IMR-90 (cell line): ENCODE measurements at regions not wholly inside any gene's neighbourhood (a gene's known extent, or its start where the extent isn't known, plus 50 kb on each side); places are given as distances from the start of the nearest gene placed in this dataset.

ENCODE experiments used
- ATAC-seq: fragments of 200-7000 bp; cut with Tn5 transposase; 2 replicates; pipeline ENCODE4 v1.9.1; 2020; ENCODE audit warnings: low read depth, mild to moderate bottlenecking, moderate library complexity
- BruUV-seq: library from RNA; stranded (reverse); fragments of 400-500 nt; replicated peaks from 2 replicates; lab custom pipeline; 2021; lab: Mats Ljungman, UMichigan
- CTCF ChIA-PET: fragments of 300-600 bp; formaldehyde crosslinking; extraction: SDS; loops from one replicate; lab custom pipeline; 2021; ENCODE audit warnings: antibody characterized with exemption; lab: Yijun Ruan, JAX
- POLR2A ChIA-PET: fragments of 300-600 bp; sonication (Branson Sonifier 250); formaldehyde crosslinking; loops from one replicate; lab custom pipeline; 2022; ENCODE audit warnings: antibody characterized with exemption; ENCODE audit not compliant: unreplicated experiment; lab: Charles Lee
- DNase-seq: peaks from one replicate; pipeline ENCODE4 v3.0.0; 2013
- H2AFZ ChIP-seq: replicated peaks from 2 replicates; pipeline ENCODE3; 2013; ENCODE audit warnings: low read length, mild to moderate bottlenecking; ENCODE audit not compliant: poor library complexity
- H2AK5ac ChIP-seq: 2 replicates; pipeline ENCODE4 v1.6.1; 2013; ENCODE audit warnings: low read depth, low read length, inconsistent platforms
- H2AK9ac ChIP-seq: replicated peaks from 2 replicates; pipeline ENCODE3; 2013; ENCODE audit warnings: mild to moderate bottlenecking, low read depth, low read length, moderate library complexity; ENCODE audit not compliant: poor library complexity
- H2BK120ac ChIP-seq: 2 replicates; pipeline ENCODE4 v1.6.1; 2013; ENCODE audit warnings: low read depth, low read length, inconsistent platforms
- H2BK15ac ChIP-seq: 3 replicates; pipeline ENCODE4 v1.6.1; 2013; ENCODE audit warnings: low read depth, low read length, inconsistent platforms
- H2BK20ac ChIP-seq: 2 replicates; pipeline ENCODE4 v1.6.1; 2013; ENCODE audit warnings: low read depth, mild to moderate bottlenecking, inconsistent platforms, low read length, moderate library complexity
- H2BK5ac ChIP-seq: 2 replicates; pipeline ENCODE4 v1.6.1; 2013; ENCODE audit warnings: mild to moderate bottlenecking, low read depth, low read length, inconsistent platforms; ENCODE audit not compliant: poor library complexity, severe bottlenecking
- H3K14ac ChIP-seq: replicated peaks from 2 replicates; pipeline ENCODE4 v1.6.1; 2013; ENCODE audit warnings: low read depth, low read length, inconsistent platforms
- H3K18ac ChIP-seq: 2 replicates; pipeline ENCODE4 v1.6.1; 2013; ENCODE audit warnings: low read depth, low read length, control low read depth
- H3K23ac ChIP-seq: 2 replicates; pipeline ENCODE4 v1.6.1; 2013; ENCODE audit warnings: low read depth, low read length, inconsistent platforms
- H3K27ac ChIP-seq: 2 replicates; pipeline ENCODE4 v1.5.1; 2013; ENCODE audit warnings: mild to moderate bottlenecking, control low read depth, low read length; ENCODE audit not compliant: insufficient read depth
- H3K27me3 ChIP-seq: 2 replicates; pipeline ENCODE4 v1.6.1; 2013; ENCODE audit warnings: low read length; ENCODE audit not compliant: control insufficient read depth, insufficient read depth
- H3K36me3 ChIP-seq: 2 replicates; pipeline ENCODE4 v1.6.1; 2013; ENCODE audit warnings: low read length, mixed read lengths; ENCODE audit not compliant: control insufficient read depth, insufficient read depth
- H3K4ac ChIP-seq: 2 replicates; pipeline ENCODE4 v1.6.1; 2013; ENCODE audit warnings: low read depth, low read length, inconsistent platforms
- H3K4me1 ChIP-seq: 2 replicates; pipeline ENCODE4 v1.6.1; 2013; ENCODE audit warnings: low read length, mixed read lengths; ENCODE audit not compliant: control insufficient read depth, insufficient read depth
- H3K4me2 ChIP-seq: 2 replicates; pipeline ENCODE4 v1.6.1; 2013; ENCODE audit warnings: low read depth, mild to moderate bottlenecking, control low read depth, low read length, moderate library complexity
- H3K4me3 ChIP-seq: 2 replicates; pipeline ENCODE4 v1.5.1; 2013; ENCODE audit warnings: low read depth, mild to moderate bottlenecking, control low read depth, low read length, moderate library complexity; ENCODE audit not compliant: insufficient read depth
- H3K56ac ChIP-seq: 2 replicates; pipeline ENCODE4 v1.6.1; 2013; ENCODE audit warnings: low read length, inconsistent platforms; ENCODE audit not compliant: insufficient read depth; ENCODE audit errors: extremely low read depth
- H3K79me1 ChIP-seq, 2 experiments: 2 replicates each; pipeline ENCODE4 v1.6.1; 2013; ENCODE audit warnings: low read length in 2 of 2, inconsistent platforms in 1 of 2, low read depth in 1 of 2
- H3K9ac ChIP-seq: 2 replicates; pipeline ENCODE4 v1.6.1; 2013; ENCODE audit warnings: low read depth, low read length, control low read depth
- H3K9me1 ChIP-seq: 2 replicates; pipeline ENCODE4 v1.6.1; 2013; ENCODE audit warnings: low read length, inconsistent platforms; ENCODE audit not compliant: insufficient read depth
- H3K9me3 ChIP-seq: 2 replicates; pipeline ENCODE4 v1.6.1; 2013; ENCODE audit warnings: low read length; ENCODE audit not compliant: control insufficient read depth, insufficient read depth
- H4K20me1 ChIP-seq: 2 replicates; pipeline ENCODE4 v1.6.1; 2013; ENCODE audit warnings: low read length, inconsistent platforms; ENCODE audit not compliant: insufficient read depth
- H4K5ac ChIP-seq: 2 replicates; pipeline ENCODE4 v1.6.1; 2013; ENCODE audit warnings: mild to moderate bottlenecking, low read depth, low read length, control low read depth
- H4K8ac ChIP-seq, 2 experiments: 2 replicates each; pipeline ENCODE4 v1.6.1; 2013; ENCODE audit warnings: low read depth in 2 of 2, low read length in 2 of 2, control low read depth in 1 of 2, inconsistent platforms in 1 of 2
- H4K91ac ChIP-seq: 2 replicates; pipeline ENCODE4 v1.6.1; 2013; ENCODE audit warnings: low read depth, low read length, inconsistent platforms; ENCODE audit not compliant: insufficient read depth
- BHLHE40 ChIP-seq: fragments of 150-350 bp; IDR thresholded peaks from 2 replicates; pipeline ENCODE4 v1.6.1; 2016; ENCODE audit warnings: mild to moderate bottlenecking, low read depth, low read length
- CHD1 ChIP-seq: IDR thresholded peaks from 2 replicates; pipeline ENCODE4 v1.6.1; 2012; ENCODE audit warnings: low read depth, low read length, improper control_type of control experiment
- ELK1 ChIP-seq: fragments of 150-350 bp; IDR thresholded peaks from 2 replicates; pipeline ENCODE4 v1.6.1; 2016; ENCODE audit warnings: low read depth, mild to moderate bottlenecking, low read length, moderate library complexity, borderline replicate concordance
- MAZ ChIP-seq: IDR thresholded peaks from 2 replicates; pipeline ENCODE4 v1.6.1; 2012; ENCODE audit warnings: low read depth, mild to moderate bottlenecking, low read length, improper control_type of control experiment, moderate library complexity, borderline replicate concordance
- MXI1 ChIP-seq: IDR thresholded peaks from 2 replicates; pipeline ENCODE4 v1.6.1; 2012; ENCODE audit warnings: low read depth, mild to moderate bottlenecking, low read length, moderate library complexity, borderline replicate concordance
- NFE2L2 ChIP-seq: fragments of 150-350 bp; IDR thresholded peaks from 2 replicates; pipeline ENCODE4 v1.6.1; 2016; ENCODE audit warnings: low read depth, mild to moderate bottlenecking, low read length
- POLR2A ChIP-seq: IDR thresholded peaks from 2 replicates; pipeline ENCODE4 v1.6.1; 2012; ENCODE audit warnings: mild to moderate bottlenecking, low read depth, low read length
- RAD21 ChIP-seq: IDR thresholded peaks from 2 replicates; pipeline ENCODE4 v1.6.1; 2012; ENCODE audit warnings: low read length, improper control_type of control experiment
- RCOR1 ChIP-seq: IDR thresholded peaks from 2 replicates; pipeline ENCODE4 v1.6.1; 2012; ENCODE audit warnings: mild to moderate bottlenecking, low read length, improper control_type of control experiment; ENCODE audit not compliant: insufficient replicate concordance
- RFX5 ChIP-seq: IDR thresholded peaks from 2 replicates; pipeline ENCODE4 v1.8.0; 2012; ENCODE audit warnings: low read depth, mild to moderate bottlenecking, low read length, moderate library complexity
- USF2 ChIP-seq: fragments of 150-350 bp; IDR thresholded peaks from 2 replicates; pipeline ENCODE4 v1.6.1; 2017; ENCODE audit warnings: mild to moderate bottlenecking, antibody characterized with exemption, low read length, low read depth
- WGBS, 2 experiments: methylation state at CpG; one replicate each; pipeline versions ENCODE4 v1.1.5 to v1.1.7; 2013; ENCODE audit warnings: missing lambda C conversion rate in 2 of 2; ENCODE audit not compliant: insufficient read length in 1 of 2; ENCODE audit errors: extremely low coverage in 2 of 2; 5-methylcytosine and 5-hydroxymethylcytosine counted together
- dilution Hi-C: fragments of 300-500 bp; cut with HindIII; formaldehyde crosslinking; loops from one replicate; pipeline ENCODE4 v1.14.3; 2018; ENCODE audit warnings: low sequenced_read_pairs; ENCODE audit not compliant: unreplicated experiment
- in situ Hi-C: fragments of 300-500 bp; cut with MboI; formaldehyde crosslinking; loops from 3 replicates; pipeline ENCODE4 v1.14.3; 2019; ENCODE audit warnings: low sequenced_read_pairs, inconsistent platforms, mixed read lengths
- intact Hi-C: fragments of 100-400 bp; cut with micrococcal nuclease; formaldehyde crosslinking; loops from 2 replicates; pipeline ENCODE4 v1.10.0; 2022
- TF ChIP-seq, protein P1 (sequence below): conservative IDR thresholded peaks from 2 replicates; pipeline ENCODE4 v1.5.1; 2012; ENCODE audit warnings: mild to moderate bottlenecking, low read depth, low read length, improper control_type of control experiment

- CTCF ChIA-PET: no interaction called here
- Histone ChIP-seq H4K8ac (no peak overlapping the region), H4K20me1 (no peaks in the 10 kb centered on the region), H2BK5ac (no peak overlapping the region), H4K5ac (no peak overlapping the region), H3K36me3 (no peaks in the 10 kb centered on the region), H3K18ac (no peak overlapping the region), H2BK120ac (no peak overlapping the region), H3K23ac (no peak overlapping the region), H3K9me3 (no peaks in the 10 kb centered on the region), H2AK5ac (no peak overlapping the region), H3K27ac (no peak overlapping the region), H3K14ac (no peak overlapping the region), H3K4ac (no peak overlapping the region), H2BK15ac (no peak overlapping the region), H3K4me1 (peaks cover 3% of the 10 kb centered on the region; the same call in 1 of the 2 replicates), H2BK20ac (no peak overlapping the region; the same call in 1 of the 2 replicates), H3K79me1 (no peaks in the 10 kb centered on the region), H4K91ac (no peak overlapping the region), H2AK9ac (no peak overlapping the region), H3K4me2 (no peak overlapping the region), H3K27me3 (peaks cover 12% of the 10 kb centered on the region), H3K56ac (no peak overlapping the region), H2AFZ (no peak overlapping the region), H3K9ac (no peak overlapping the region), H3K9me1 (no peaks in the 10 kb centered on the region), H3K4me3 (no peak overlapping the region)
- DNase-seq (no peak), ATAC-seq (no peak)
- TF ChIP-seq MAZ (no peak), NFE2L2 (no peak), RFX5 (no peak), ELK1 (no peak), USF2 (no peak), MXI1 (no peak), BHLHE40 (no peak), RAD21 (no peak), RCOR1 (no peak), POLR2A (no peak), CHD1 (no peak)
- TF ChIP-seq, protein P1, sequence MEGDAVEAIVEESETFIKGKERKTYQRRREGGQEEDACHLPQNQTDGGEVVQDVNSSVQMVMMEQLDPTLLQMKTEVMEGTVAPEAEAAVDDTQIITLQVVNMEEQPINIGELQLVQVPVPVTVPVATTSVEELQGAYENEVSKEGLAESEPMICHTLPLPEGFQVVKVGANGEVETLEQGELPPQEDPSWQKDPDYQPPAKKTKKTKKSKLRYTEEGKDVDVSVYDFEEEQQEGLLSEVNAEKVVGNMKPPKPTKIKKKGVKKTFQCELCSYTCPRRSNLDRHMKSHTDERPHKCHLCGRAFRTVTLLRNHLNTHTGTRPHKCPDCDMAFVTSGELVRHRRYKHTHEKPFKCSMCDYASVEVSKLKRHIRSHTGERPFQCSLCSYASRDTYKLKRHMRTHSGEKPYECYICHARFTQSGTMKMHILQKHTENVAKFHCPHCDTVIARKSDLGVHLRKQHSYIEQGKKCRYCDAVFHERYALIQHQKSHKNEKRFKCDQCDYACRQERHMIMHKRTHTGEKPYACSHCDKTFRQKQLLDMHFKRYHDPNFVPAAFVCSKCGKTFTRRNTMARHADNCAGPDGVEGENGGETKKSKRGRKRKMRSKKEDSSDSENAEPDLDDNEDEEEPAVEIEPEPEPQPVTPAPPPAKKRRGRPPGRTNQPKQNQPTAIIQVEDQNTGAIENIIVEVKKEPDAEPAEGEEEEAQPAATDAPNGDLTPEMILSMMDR: no peak
- dilution Hi-C loops (no loop called here), in situ Hi-C loops (no loop called here), intact Hi-C loops (no loop called here)
- POLR2A ChIA-PET: no interaction called here
- no CpG with 5 or more reads among the region's 6 CpGs for WGBS, 2 experiments
- no TSS peak for BruUV-seq
Observed at GRCh38 chr6:111959766-111960165, 86.5 kb upstream of the FYN start.
